GM12891 (cell line): ENCODE measurements at regions not wholly inside any gene's neighbourhood (a gene's known extent, or its start where the extent isn't known, plus 50 kb on each side); places are given as distances from the start of the nearest gene placed in this dataset.

ENCODE experiments used
- POLR2A ChIP-seq: IDR thresholded peaks from 2 replicates; pipeline ENCODE4 v1.6.1; 2011; ENCODE audit warnings: low read depth, low read length, control low read depth
- POLR2AphosphoS5 ChIP-seq: IDR thresholded peaks from 2 replicates; pipeline ENCODE4 v1.6.1; 2011; ENCODE audit warnings: low read depth, low read length, control low read depth
- POU2F2 ChIP-seq: IDR thresholded peaks from 2 replicates; pipeline ENCODE4 v1.6.1; 2011; ENCODE audit warnings: low read depth, mild to moderate bottlenecking, control low read depth, low read length, moderate library complexity
- SPI1 ChIP-seq: IDR thresholded peaks from 2 replicates; pipeline ENCODE4 v1.6.1; 2011; ENCODE audit warnings: low read depth, low read length, control low read depth
- TAF1 ChIP-seq: IDR thresholded peaks from 2 replicates; pipeline ENCODE4 v1.6.1; 2011; ENCODE audit warnings: low read depth, low read length, control low read depth

DNA sequence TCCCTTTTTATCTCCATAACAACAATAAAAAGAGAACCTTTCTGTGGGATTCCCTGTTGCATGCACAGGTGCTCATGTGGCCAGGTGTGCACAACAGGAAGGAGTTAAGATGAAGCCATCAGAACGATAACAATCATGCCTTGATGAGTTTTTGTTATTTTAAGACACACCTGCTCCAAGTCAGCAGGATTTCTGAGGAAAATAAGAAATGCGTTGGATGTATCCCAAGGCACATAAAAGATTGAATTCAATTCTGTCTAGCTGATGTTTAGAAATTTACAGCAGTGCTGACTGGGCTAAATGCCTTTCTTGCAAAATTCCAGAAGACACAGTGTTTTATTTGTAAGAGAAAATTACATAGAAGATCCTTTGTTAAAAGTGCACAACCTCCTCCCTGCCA is 1678.2 kb downstream of the ARAP2 start:
- no peak for TF ChIP-seq SPI1
- no peak for TF ChIP-seq POLR2A
- TF ChIP-seq POU2F2, result no peak
- TF ChIP-seq POLR2AphosphoS5, result no peak
- TF ChIP-seq TAF1, result no peak
